ENCODE measurements at regions not wholly inside any gene's neighbourhood (a gene's known extent, or its start where the extent isn't known, plus 50 kb on each side); places are given as distances from the start of the nearest gene placed in this dataset.

GRCh38 chr7:51949726-51950644 is 633.4 kb upstream of the COBL start (continued):
- TF ChIP-seq FOSL1 (IDR thresholded peaks at IDR 0.05; ENCODE audit: insufficient read depth, low read depth, low read length): no peak
- no peak for TF ChIP-seq BACH1 (IDR thresholded peaks at IDR 0.05; ENCODE audit: low read length)
- TF ChIP-seq NANOG (IDR thresholded peaks at IDR 0.05; ENCODE audit: insufficient read depth, low read depth, low read length, poor library complexity, severe bottlenecking): peak; percentile 92
- TF ChIP-seq JUN (IDR thresholded peaks at IDR 0.05; ENCODE audit: low read depth, low read length): no peak
- no peak for TF ChIP-seq POLR2A (IDR thresholded peaks at IDR 0.05; ENCODE audit: control extremely low read depth in 1 of 2, low read depth in 2 of 2, low read length in 2 of 2)
- peak; percentile 79; the same call in 1 of the 2 replicates for TF ChIP-seq TCF12 (IDR thresholded peaks at IDR 0.05; ENCODE audit: low read depth, low read length)
- TF ChIP-seq CTBP2 (IDR thresholded peaks at IDR 0.05; ENCODE audit: borderline replicate concordance, insufficient read depth, insufficient read length, low read length): no peak
- no peak for TF ChIP-seq EGR1 (IDR thresholded peaks at IDR 0.05; ENCODE audit: borderline replicate concordance, low read depth, low read length)
- no peak for TF ChIP-seq SP4 (IDR thresholded peaks at IDR 0.05; ENCODE audit: low read length)
- TF ChIP-seq SP1 (IDR thresholded peaks at IDR 0.05; ENCODE audit: low read depth, low read length): peak; percentile 69; the same call in 1 of the 2 replicates
- peak in 1 of 2 experiments; percentile 67 for TF ChIP-seq BCL11A (IDR thresholded peaks at IDR 0.05; ENCODE audit: low read depth in 2 of 2, low read length in 2 of 2)
- 0 out of 2 replicates have a peak, but pooled peaks have one; percentile 18 for TF ChIP-seq TAF1 (IDR thresholded peaks at IDR 0.05; ENCODE audit: low read depth, low read length)
- no peak for TF ChIP-seq TBP (IDR thresholded peaks at IDR 0.05; ENCODE audit: low read depth, low read length)
- TF ChIP-seq, protein P1, sequence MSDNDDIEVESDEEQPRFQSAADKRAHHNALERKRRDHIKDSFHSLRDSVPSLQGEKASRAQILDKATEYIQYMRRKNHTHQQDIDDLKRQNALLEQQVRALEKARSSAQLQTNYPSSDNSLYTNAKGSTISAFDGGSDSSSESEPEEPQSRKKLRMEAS (IDR thresholded peaks at IDR 0.05): peak; percentile 77
- TF ChIP-seq GABPA (IDR thresholded peaks at IDR 0.05; ENCODE audit: borderline replicate concordance, insufficient read depth, low read length): no peak
- TF ChIP-seq ASH2L (IDR thresholded peaks at IDR 0.05; ENCODE audit: low read length): peak; percentile 31

Measured in H1 (cell line).